ENCODE measurements at regions not wholly inside any gene's neighbourhood (a gene's known extent, or its start where the extent isn't known, plus 50 kb on each side); places are given as distances from the start of the nearest gene placed in this dataset.
A peak's percentile ranks its signal among the peaks of the same experiment; 100 is the strongest.

DNA sequence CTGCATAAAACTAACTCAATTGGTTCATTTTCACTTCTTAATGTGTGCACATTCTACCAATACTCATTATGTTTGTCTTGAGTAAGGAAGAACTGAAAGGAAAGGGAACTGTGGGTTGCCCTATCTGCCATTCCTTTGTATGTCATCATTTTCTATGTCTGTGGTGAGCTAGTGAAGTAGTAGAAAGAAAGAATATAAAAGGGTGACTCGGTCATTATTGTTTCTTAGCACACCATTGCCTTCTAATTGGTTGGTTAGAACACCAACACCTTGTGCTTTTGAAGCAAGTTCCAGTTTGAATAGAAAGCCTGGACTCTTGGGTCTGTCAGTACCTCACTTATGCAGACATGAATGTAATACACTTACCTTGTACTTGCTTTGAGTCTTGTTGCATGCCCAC lies 64.3 kb upstream of the MDFIC start:
- DNase-seq (ENCODE audit: low read depth): no peak

DNA sequence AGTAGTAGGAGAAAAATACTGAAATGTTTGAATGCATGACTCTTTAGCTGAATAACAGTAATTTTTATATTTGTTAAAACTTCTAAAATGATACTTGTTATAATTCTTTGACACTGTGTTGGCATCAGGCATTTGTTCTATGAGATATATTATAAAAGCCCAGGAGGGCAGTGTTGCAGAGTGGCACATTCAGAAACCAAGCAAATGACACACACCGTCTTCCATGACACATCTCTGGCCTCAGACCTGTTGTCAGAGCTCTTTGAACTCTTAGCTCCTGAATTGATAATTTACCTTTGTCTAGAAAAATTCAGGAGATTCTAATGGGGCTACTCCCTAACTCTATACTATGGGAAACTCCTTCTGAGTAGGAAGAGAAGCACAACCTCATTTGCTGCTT lies 62.4 kb upstream of the MDFIC start:
- no peak for DNase-seq (ENCODE audit: low read depth)

- DNase-seq (ENCODE audit: low read depth): no peak
Observed at GRCh38 chr7:114860206-114860605, 61.7 kb upstream of the MDFIC start.

GRCh38 chr7:114862406-114862805 lies 59.5 kb upstream of the MDFIC start:
- no peak for DNase-seq (ENCODE audit: low read depth)

GRCh38 chr7:114864278-114864677 lies 57.6 kb upstream of the MDFIC start:
- no peak for DNase-seq (ENCODE audit: low read depth)

DNA sequence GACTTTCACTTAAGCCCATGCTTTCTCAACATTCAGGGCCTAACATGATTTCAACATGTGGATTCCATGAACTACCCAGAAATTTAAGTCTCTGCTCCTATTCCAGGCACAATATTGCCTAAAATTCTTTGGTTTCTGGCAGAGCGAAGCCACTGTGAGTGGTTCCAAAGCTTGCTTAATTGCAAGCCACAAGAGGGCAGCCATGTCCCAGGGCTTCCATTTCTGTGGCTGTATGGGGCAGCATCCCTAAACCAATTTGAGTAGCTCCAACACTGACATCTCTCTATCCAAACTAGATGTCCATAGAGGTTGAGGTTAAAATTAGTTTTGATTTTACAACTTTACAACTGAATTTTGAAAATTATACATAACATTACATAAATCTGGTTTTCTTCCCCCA lies 56.3 kb upstream of the MDFIC start:
- peak; percentile 30 for DNase-seq (ENCODE audit: low read depth)

All from activated gamma-delta T cell treated with anti-CD3 and anti-CD28 coated beads, Interleukin-2, amount 50 U/mL, for 16 hours (primary cell).